Anterior cingulate cortex (tissue), 58 donors: ENCODE measurements at regions not wholly inside any gene's neighbourhood (a gene's known extent, or its start where the extent isn't known, plus 50 kb on each side); places are given as distances from the start of the nearest gene placed in this dataset.

Source experiments
- DNase-seq, 58 donors: peaks; one replicate each; lab custom pipeline; 2025; lab: John Stamatoyannopoulos, UW

DNA sequence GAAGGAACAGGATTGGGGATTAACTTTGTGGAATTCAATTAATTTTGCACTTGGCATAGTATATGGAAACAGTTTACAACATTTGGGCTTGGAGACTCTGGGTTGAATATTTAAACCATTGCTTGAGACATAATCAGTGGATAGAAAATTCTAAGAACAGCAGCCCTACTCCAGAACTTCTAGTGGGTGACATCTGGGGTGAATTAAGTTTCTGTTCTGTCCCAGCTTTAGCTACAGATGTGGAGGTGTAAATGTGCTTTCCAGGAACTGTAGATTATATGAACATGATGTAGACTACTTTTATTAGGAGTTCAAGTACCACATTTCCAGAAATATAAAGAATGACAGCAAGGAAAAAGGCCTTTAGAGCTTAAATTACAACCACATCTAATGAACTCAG is 51.9 kb upstream of the SKAP2 start:
- no peak for DNase-seq
